HS-5 (cell line): ENCODE measurements at regions not wholly inside any gene's neighbourhood (a gene's known extent, or its start where the extent isn't known, plus 50 kb on each side); places are given as distances from the start of the nearest gene placed in this dataset.
"Not testable (repeated sequence)": the region's sequence is repeated elsewhere in the genome, so short reads cannot be mapped to it uniquely, and the experiment has no call there.

Source experiments
- DNase-seq: peaks from one replicate; pipeline ENCODE4 v3.0.0-alpha.2; 2012; ENCODE audit warnings: low read depth

DNA sequence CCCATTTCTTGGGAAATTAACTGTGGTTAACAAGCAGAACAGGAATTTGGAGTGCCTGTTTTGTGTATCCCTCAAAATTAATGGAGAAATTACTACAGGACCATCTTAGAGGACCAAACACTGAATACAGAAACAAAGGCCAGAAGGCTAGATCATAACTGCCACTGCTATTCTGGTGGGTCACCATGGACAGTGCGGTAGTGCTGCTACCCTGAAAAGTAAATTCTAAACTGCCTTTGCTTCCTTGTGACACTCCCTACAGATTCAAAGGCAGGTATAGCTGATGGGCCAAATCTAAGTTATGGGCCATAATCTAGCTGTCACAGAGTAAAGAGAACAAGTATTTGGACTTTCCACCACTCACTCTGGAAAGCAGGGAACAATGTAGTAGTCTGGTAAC is 575.8 kb upstream of the ADGRB3 start:
- DNase-seq = no peak

DNA sequence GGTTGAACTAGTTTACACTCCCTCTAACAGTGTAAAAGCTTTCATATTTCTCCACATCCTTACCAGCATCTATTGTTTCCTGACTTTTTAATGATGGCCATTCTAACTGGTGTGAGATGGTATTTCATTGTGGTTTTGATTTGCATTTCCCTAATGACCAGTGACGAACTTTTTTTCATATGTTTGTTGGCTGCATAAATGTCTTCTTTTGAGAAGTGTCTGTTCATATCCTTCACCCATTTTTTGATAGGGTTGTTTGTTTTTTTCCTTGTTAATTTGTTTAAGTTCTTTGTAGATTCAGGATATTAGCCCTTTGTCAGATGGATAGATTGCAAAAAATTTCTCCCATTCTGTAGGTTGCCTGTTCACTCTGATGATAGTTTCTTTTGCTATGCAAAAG is 578.5 kb upstream of the ADGRB3 start:
- DNase-seq = not testable (repeated sequence)

DNA sequence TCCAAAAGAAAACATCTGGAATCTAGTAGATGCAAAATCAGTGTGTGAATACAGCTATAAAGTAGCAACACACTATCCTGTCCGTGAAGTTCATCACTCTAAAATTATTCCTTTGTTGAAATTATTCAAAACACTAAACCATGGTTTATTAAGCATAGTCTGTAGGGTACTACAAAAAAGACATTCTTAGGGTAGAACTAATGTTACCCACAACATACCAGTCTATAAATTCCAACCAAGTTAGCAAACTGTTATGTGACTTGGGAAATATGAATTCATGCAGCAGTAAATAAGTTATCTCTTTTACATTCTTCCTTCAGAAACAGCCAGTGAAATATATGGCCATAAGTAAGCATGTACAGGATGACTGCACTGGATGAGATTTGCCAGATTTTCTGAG is 580.3 kb upstream of the ADGRB3 start:
- DNase-seq = peak; percentile 67

DNA sequence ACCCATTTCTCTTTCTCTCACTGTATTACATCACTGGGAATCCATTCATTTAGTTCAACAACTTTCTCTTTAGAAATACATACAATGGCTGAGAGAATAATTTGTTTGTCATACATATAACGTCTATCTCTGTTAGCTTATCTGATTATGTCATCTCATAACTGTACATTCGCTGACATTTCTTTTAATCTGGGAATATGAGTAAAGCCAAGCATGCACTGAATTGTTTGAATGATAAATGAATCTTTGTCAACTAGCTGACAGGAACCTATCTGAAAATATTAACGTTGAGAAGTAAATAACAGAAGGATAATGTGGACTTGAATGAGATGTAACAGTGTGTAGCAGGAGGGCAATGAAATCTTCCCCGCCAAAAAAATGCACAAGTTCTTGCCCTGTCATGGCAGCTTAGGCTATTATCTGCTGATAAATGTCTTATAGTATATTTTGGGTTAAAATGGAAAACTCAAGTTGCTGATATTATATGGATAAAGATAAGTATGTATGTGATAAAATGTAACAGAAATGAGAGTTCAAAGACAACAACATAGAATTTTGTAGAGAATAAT is 581.2 kb upstream of the ADGRB3 start:
- no peak for DNase-seq

DNA sequence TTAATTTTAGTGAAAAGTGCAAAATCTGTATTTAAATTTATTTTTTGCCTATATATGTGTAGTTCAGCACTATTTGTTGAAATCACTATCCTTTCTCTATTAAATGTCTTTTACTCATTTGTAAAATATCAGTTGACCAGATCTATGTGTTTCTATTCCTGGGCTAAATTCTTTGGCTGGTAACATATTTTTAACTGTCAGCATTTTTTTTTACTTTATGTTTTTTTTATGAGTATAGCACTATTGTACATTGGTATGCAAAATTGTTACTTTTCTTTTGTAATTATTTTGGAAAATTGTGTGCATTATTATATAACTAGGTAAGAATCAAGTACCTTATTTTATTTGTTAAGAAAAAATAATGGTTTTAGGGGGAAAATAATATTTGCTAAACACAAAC is 582.8 kb upstream of the ADGRB3 start:
- no peak for DNase-seq

DNA sequence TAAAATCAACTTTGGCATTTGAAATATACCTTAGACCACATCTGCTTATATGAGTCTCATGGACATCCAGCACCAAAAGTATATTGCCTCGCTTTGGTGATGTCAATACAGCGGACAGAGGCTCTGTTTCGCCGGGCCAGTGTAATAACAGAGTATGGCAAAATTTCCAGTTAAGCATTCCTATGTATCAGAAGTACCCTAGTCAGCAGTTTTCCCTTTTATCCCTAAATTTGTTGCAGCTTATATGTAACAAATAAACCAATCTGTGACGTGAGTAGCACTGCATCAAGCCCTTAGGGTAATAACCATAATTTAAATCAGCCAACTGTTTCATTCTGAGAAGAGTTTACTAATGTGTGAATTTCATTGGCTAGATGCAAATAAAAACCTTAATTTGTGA is 585.5 kb upstream of the ADGRB3 start:
- no peak for DNase-seq

DNA sequence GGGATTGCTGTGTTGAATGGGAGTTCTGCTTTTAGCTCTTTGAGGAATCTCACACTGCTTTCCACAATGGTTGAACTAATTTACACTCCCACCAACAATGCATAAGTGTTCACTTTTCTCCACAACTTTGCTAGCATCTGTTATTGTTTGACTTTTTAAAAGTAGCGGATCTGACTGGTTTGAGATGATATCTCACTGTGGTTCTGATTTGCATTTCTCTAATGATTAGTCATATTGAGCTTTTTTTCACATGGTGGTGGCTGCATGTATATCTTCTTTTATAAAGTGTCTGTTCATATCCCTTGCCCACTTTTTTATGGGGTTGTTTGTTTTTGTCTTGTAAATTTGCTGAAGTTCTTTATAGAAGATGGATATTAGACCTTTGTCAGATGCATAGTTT is 588.3 kb upstream of the ADGRB3 start:
- DNase-seq = no peak

DNA sequence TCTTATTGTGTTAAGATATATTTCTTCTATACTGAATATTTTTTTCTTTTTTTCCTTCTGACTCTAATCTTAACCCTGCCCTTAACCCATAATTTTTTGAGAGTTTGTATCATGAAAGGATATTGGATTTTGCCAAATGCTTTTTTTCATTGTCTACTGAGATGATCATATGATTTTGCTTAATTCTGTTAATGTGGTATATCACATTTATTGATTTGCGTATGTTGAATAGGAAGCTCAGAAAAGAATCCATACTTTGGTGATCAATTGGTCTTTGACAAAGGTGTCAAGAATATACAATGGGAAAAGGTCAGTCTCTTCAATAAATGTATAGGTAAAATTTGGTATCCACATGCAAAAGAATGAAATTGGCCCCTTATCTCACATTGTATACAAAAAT is 588.8 kb upstream of the ADGRB3 start:
- no peak for DNase-seq

DNA sequence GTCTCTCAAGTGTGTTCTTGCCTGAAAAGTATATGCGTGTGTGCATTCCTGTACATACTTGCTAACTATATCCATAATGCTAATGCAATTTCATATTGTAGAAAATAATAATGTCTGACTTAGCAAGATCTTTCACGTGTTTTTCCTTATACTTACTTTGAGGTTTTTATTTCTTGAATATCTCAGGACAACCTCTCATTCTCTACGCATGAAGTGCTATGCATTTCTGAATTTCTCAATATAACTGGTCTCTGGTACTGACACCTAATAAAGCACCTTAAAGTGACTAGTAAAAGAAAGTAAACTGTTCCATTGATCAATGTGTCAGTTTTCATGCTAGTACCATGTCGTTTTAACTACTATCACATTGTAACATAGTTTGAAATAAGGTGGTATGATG is 589.9 kb upstream of the ADGRB3 start:
- no peak for DNase-seq

DNA sequence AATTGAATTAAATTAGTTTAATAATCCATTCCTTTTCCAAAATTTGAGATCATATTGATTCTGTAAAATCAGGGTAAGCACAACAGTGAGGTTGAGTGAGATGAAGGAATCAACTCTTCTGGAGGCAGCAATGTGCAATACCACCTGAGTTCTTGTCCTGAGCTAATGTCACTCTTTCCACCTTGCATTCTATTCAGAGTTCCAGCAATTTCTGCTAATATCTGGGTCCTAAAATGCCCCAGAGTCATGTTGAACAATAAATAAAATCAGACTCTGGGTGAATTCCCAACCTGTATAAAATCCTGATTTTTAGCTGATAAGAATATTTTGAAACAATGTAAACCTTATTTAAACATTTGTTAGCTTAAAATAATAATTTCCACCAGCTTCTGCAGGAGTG is 590.8 kb upstream of the ADGRB3 start:
- DNase-seq = no peak

DNA sequence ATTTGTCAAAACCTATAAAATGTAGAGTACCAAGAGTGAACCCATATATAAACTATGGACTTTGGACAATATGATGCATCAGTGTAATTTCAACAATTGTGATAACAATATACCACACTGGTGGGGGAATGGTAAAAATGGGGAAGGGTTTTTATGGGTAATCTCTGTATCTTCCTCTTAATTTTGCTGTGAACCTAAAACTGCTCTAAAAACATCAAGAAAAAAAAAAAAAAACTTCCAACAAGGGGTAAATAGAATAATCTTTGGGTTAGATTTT is 592.0 kb upstream of the ADGRB3 start:
- DNase-seq = no peak

DNA sequence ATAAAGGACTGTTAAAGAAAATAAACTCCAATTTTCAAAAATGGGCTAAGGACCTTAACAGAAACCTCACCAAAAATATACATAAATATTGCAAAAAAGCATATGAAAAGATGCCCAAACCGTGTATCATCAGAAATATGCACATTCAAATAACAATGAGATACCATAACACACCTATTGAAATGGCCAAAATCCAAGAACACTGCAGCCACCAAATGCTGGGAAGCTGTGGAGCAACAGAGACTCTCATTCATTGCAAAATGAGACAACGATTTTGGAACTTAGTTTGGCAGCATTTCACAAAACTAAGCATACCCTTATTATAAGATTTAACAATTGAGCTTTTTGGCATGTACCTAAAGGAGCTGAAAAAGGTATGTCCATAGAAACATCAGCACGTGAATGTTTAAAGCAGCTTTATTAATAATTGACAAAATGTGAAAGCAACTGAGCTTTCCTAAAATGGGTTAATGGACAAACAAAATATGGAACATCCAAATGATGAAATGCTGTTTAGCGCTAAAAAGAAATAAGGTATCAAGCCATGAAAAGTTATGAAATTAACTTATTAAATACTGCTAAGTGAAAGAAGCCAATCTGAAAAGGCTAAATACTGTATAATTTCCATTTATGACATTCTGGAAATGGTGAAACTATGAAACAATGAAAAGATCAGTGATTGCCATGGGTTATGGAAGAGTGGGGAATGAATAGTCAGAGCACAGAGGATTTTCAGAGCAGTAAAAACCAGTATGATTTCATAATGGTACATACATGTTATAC is 592.6 kb upstream of the ADGRB3 start:
- DNase-seq = no peak

DNA sequence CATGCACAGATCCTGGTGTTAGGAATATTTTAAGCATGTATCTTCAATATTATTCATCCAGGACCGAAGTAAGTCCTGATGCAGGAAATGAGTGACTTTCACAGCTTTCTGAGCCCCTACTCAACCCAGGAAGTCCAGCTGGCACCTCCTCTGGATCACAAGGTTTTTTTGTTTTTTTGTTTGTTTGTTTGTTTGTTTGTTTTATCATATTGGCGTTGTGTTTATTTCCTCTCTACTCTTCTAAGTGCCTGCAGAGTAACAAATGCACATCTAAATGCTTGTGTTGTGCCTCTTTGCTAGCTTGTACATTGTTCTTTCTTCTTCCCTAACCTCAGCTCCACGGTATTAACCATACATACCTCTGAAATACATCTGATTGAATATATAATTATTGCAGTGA is 594.3 kb upstream of the ADGRB3 start:
- DNase-seq = no peak

DNA sequence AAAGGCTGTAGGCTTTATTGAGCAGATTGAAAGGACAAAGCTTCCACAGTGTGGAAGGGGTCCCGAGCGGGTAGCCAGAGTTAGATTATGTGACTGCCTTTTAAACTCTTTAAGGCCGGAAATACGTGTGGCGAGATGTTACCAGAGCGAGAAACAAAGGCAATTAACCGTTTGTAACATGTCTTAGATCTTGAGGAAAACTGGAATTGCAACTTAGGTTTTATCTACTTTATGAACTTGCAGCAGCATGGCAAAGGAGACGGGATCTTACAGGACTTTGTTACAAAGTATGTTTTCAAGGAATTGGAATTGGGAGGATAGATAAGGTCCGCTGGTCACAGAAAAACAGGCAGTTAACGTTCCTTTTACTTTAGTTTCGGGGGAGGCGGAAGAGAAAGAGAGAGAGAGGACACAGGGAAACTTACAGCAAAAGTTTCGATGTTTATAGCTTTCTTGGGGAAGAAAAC is 594.7 kb upstream of the ADGRB3 start:
- no peak for DNase-seq

DNA sequence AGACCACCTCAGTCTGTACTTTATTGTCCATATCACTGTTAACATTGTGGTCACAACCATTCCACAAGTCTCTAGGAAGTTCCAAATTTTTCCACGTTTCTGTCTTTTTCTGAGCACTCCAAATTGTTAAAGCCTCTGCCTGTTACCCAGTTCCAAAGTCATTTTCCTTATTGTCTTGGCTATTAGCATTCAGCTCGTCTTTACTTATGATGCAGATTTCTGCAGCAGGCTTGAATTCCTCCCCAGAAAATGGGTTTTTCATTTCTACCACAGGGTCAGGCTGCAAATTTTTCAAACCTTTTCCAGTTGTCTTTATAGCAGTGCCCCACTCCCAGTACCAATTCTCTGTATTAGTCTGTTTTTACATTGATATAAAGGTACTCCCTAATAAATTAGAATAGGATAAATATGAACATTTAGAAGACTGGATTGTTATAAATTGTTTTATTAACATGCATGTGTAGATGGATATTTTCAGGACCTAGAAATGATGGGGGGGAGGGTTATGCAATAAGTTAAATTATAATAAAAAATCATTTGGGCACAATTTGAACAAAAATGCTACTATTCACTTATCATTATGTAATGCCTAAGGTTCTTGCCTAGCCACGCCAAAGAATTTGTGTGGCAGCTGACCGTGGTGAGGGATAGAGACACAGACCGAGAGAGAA is 595.3 kb upstream of the ADGRB3 start:
- no peak for DNase-seq

DNA sequence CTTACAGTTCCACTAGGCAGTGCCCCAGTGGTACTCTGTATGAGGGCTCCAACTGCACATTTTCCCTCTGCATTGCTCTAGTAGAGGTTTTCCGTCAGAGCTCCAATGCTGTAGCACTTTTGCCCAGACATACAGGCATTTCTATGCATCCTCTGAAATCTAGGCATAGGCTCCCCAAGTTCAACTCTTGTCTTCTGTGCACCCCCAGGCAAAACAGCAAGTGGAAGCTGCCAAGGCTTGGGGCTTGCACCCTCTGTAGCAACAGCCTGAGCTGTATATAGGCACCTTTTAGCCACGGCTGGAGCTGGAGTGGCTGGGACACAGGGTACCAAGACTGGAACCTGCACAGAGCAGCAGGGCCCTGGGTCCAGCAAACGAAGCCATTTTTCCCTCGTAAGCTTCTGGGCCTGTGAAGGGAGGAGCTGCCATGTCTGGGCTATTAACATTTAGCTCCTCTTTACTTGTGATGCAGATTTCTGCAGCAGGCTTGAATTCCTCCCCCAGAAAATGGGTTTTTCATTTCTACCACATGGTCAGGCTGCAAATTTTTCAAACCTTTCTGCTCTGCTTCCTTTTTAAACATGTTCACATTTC is 596.2 kb upstream of the ADGRB3 start:
- no peak for DNase-seq

DNA sequence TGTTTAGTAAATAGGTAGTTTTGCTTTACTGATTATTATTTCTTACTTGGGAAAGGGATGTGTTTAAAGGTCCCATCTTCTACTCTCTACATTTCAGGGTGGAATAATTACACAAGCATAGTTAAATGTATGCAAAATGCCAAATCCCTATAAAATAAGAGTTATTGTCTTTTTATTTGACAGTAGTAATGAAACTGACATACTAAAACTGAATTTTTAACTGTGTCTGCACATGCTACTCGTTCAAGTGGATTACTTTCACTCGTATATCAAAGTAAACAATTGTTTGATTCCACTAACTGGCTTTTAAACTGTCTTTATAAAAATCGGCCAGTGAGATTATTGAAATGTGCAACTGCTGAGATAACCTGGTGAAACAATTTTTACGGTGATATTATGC is 602.9 kb upstream of the ADGRB3 start:
- DNase-seq = no peak

DNA sequence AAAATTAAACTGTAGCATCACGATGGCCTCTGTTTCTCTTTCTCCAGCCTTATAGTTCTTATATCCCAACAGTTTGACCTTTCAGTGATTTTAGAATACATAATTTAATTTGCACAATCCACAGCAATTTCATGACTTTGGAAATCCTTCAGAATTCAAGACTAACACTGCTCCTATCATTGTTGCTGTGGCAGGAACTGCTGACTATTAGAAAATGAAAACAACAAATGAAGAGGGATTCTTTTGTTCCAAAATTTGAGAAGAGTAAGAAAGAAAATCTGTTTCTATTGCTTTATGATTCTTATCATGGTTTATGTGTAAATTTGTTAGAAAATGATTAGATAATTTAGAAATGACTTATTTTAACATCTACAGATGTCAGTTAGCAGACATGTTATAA is 604.0 kb upstream of the ADGRB3 start:
- DNase-seq = no peak

DNA sequence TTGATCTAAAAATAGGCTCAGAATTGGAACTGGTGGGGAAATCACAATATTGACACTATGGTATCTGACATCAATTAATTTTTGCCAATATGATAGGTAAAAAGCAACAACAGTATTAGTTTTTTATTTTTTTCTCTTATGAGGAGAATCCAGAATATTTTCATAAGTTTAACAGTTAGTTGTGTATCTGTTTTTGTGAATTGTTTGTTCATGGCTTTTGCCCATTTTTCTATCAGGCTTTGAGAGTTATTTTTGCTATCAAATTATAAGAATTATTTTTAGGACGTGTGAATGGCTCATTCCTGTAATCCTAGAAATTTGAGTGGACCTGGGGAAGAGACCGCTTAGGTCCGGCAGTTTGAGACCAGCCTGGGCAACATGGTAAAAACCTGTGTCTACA is 608.6 kb upstream of the ADGRB3 start:
- DNase-seq = no peak

DNA sequence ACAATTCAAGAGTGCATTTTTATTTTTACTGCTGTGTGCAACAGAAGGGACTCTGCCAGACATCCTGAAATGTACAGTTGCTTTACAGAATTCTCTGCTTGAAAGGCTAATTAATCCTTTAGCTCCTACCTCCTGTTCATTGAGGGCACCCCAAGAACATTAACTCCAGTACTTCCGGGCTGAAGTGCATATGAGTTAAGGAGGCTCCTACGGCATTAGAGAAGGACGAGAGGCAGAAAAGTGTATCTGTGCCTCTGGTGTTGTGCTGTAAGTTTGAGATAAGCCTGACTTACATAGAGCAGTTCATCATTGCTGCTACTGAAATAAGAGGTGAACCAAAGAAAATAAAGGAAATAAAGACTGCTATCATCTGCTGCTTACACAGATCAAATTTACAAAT is 609.3 kb upstream of the ADGRB3 start:
- DNase-seq = no peak

DNA sequence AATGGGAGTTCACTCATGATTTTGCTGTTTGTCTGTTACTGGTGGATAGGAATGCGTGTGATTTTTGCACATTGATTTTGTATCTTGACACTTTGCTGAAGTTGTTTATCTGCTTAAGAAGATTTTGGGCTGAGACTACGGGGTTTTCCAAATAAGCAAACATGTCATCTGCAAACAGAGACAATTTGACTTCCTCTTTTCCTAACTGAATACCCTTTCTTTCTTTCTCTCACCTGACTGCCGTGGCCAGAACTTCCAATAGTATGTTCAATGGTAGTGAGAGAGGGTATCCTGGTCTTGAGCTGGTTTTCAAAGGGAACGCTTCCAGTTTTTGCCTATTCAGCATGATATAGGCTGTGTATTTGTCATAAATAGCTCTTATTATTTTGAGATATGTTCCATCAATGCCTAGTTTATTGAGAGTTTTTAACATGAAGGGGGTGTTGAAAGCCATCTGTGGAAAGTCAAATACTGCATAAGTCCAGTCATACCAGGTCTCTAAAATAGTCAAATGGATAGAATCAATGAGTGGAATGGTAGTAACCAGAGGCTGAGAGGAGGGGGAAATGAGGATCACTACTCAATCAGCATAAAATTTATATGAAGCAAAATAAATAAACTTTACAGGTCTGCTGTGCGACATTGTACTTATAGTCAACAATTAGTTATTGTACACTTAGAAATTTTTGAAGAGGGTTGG is 610.4 kb upstream of the ADGRB3 start:
- DNase-seq = no peak

DNA sequence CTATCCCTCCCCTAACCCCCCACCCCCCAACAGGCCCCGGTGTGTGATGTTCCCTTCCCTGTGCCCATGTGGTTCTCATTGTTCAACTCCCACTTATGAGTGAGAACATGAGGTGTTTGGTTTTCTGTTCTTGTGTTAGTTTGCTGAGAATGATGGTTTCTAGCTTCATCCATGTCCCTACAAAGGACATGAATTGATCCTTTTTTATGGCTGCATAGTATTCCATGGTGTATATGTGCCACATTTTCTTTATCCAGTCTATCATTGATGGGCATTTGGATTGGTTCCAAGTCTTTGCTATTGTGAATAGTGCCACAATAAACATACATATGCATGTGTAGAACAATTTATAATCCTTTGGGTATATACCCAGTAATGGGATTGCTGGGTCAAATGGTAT is 612.1 kb upstream of the ADGRB3 start:
- DNase-seq = not testable (repeated sequence)
